Cardiac fibroblast (primary cell): ENCODE measurements at regions not wholly inside any gene's neighbourhood (a gene's known extent, or its start where the extent isn't known, plus 50 kb on each side); places are given as distances from the start of the nearest gene placed in this dataset.

Experiments
- DNase-seq, 2 donors: peaks; one replicate each; pipeline versions ENCODE4 v3.0.0 to v3.0.0-alpha.2; 2010; ENCODE audit warnings: low read depth in 2 of 2
- H3K4me3 ChIP-seq, 2 donors: replicated peaks in 1 of 2; 1 replicate in 1 of 2; 2 replicates in 1 of 2; pipeline ENCODE4 v1.5.1; 2011; ENCODE audit warnings: low read depth in 2 of 2, low read length in 2 of 2, mild to moderate bottlenecking in 2 of 2, moderate library complexity in 1 of 2
- CTCF ChIP-seq: IDR thresholded peaks from one replicate; pipeline ENCODE4 v1.5.1; 2011; ENCODE audit warnings: low read depth, mild to moderate bottlenecking, low read length, inconsistent platforms

GRCh38 chrX:101160001-101160400, 59.6 kb upstream of the DRP2 start:
- no peak for DNase-seq
- no peak overlapping the region for H3K4me3 ChIP-seq
- TF ChIP-seq CTCF = no peak

GRCh38 chrX:101163166-101163565, 56.4 kb upstream of the DRP2 start:
- no peak for DNase-seq
- H3K4me3 ChIP-seq = no peak overlapping the region
- no peak for TF ChIP-seq CTCF

- no peak overlapping the region for H3K4me3 ChIP-seq
- DNase-seq = peak; percentile 23 to 47
- no peak for TF ChIP-seq CTCF
Observed at GRCh38 chrX:101164766-101165590, 54.6 kb upstream of the DRP2 start.
